ENCODE measurements at regions not wholly inside any gene's neighbourhood (a gene's known extent, or its start where the extent isn't known, plus 50 kb on each side); places are given as distances from the start of the nearest gene placed in this dataset.

DNA sequence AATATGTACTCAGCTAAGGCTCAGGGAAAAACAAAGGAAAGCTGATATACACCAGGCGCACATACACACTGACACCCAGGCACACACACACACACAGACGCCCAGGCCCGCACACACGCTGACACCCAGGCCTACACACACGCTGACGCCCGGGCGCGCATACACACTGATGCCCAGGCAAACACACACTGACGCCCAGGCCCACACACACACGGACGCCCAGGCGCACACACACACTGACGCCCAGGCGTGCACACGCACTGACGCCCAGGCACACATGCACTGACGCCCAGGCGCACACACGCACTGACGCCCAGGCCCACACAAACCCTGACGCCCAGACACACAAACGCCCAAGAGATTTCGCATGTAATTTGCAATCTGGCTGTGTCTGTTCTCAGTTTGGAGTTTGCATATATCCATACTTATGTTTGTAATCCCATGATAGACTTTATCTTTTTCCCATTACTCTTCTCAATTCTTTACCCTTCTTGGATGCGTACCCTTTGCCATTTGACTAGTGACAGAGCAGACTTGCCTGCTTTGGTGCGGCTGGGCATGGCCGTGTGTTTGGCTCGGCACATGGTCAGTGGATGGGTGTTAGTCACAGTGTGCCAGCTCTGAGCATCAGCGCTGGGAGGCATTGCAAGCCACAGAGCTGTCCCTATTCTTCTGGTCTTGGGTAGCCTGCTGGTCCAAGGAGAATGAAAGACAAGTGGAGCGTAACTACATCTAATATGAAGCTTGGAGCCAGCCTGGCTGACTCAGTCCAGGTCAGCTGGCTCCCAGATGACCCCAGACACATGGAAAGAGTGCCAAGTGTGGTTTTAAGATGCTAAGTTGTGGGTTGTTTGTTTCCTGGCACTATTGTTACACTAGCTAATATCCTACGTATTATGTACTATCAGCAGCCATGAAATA is 632.4 kb upstream of the ZFP42 start (continued):
- TF ChIP-seq RNF2 (IDR thresholded peaks at IDR 0.05; ENCODE audit: borderline replicate concordance, low read depth, low read length, missing control alignments, poor library complexity, severe bottlenecking), result no peak
- TF ChIP-seq MAFK (IDR thresholded peaks at IDR 0.05; ENCODE audit: low read depth, low read length), result no peak
- no peak for TF ChIP-seq SP4 (IDR thresholded peaks at IDR 0.05; ENCODE audit: low read length)
- TF ChIP-seq SIRT6 (IDR thresholded peaks at IDR 0.05; ENCODE audit: low read length), result no peak
- TF ChIP-seq YY1 (IDR thresholded peaks at IDR 0.05; ENCODE audit: low read depth, low read length), result no peak
- no peak for TF ChIP-seq CEBPB (IDR thresholded peaks at IDR 0.05; ENCODE audit: low read depth, low read length)
- no peak for TF ChIP-seq RBBP5 (IDR thresholded peaks at IDR 0.05; ENCODE audit: borderline replicate concordance, low read depth, low read length)

Data from H1 (cell line).